ENCODE measurements at regions not wholly inside any gene's neighbourhood (a gene's known extent, or its start where the extent isn't known, plus 50 kb on each side); places are given as distances from the start of the nearest gene placed in this dataset.

- H3K27me3 ChIP-seq (ENCODE audit: control insufficient read depth, insufficient read depth, low read length), result no peaks in the 10 kb centered on the region
- H3K4me1 ChIP-seq (ENCODE audit: control insufficient read depth, insufficient read depth, low read length), result no peaks in the 10 kb centered on the region
- no peak overlapping the region for H3K4me3 ChIP-seq (ENCODE audit: low read length)
- no peaks in the 10 kb centered on the region for H3K36me3 ChIP-seq (ENCODE audit: insufficient read depth, low read length)
- H3K4me2 ChIP-seq (ENCODE audit: low read length), result no peak overlapping the region
- peaks cover 14% of the 10 kb centered on the region for H3K9me3 ChIP-seq (replicated peaks; ENCODE audit: low read length)
- no peak overlapping the region for H3K9ac ChIP-seq (ENCODE audit: low read depth, low read length)
Measured at GRCh38 chr10:128622706-128623105, 496.5 kb upstream of the MKI67 start.

- Histone ChIP-seq H3K9me3 (replicated peaks; ENCODE audit: low read length) (peaks cover 7% of the 10 kb centered on the region), H3K27me3 (ENCODE audit: control insufficient read depth, insufficient read depth, low read length) (no peaks in the 10 kb centered on the region), H3K4me1 (ENCODE audit: control insufficient read depth, insufficient read depth, low read length) (no peaks in the 10 kb centered on the region), H3K36me3 (ENCODE audit: insufficient read depth, low read length) (no peaks in the 10 kb centered on the region), H3K9ac (ENCODE audit: low read depth, low read length) (no peak overlapping the region), H3K4me2 (ENCODE audit: low read length) (no peak overlapping the region), H3K4me3 (ENCODE audit: low read length) (no peak overlapping the region)
Measured at GRCh38 chr10:128623776-128624175, 497.6 kb upstream of the MKI67 start.

- Histone ChIP-seq H3K9me3 (replicated peaks; ENCODE audit: low read length) (peaks cover 7% of the 10 kb centered on the region), H3K4me1 (ENCODE audit: control insufficient read depth, insufficient read depth, low read length) (no peaks in the 10 kb centered on the region), H3K27me3 (ENCODE audit: control insufficient read depth, insufficient read depth, low read length) (no peaks in the 10 kb centered on the region), H3K4me2 (ENCODE audit: low read length) (no peak overlapping the region), H3K9ac (ENCODE audit: low read depth, low read length) (no peak overlapping the region), H3K36me3 (ENCODE audit: insufficient read depth, low read length) (no peaks in the 10 kb centered on the region), H3K4me3 (ENCODE audit: low read length) (no peak overlapping the region)
Measured at GRCh38 chr10:128624656-128625530, 498.7 kb upstream of the MKI67 start.

- Histone ChIP-seq H3K4me2 (ENCODE audit: low read length) (no peak overlapping the region), H3K27me3 (ENCODE audit: control insufficient read depth, insufficient read depth, low read length) (no peaks in the 10 kb centered on the region), H3K9ac (ENCODE audit: low read depth, low read length) (no peak overlapping the region), H3K4me3 (ENCODE audit: low read length) (no peak overlapping the region), H3K9me3 (replicated peaks; ENCODE audit: low read length) (peaks cover 7% of the 10 kb centered on the region), H3K36me3 (ENCODE audit: insufficient read depth, low read length) (no peaks in the 10 kb centered on the region), H3K4me1 (ENCODE audit: control insufficient read depth, insufficient read depth, low read length) (no peaks in the 10 kb centered on the region)
Measured at GRCh38 chr10:128625926-128626325, 499.7 kb upstream of the MKI67 start.

GRCh38 chr10:128626397-128627000 lies 500.3 kb upstream of the MKI67 start:
- H3K9me3 ChIP-seq (replicated peaks; ENCODE audit: low read length), result peaks cover 7% of the 10 kb centered on the region
- no peaks in the 10 kb centered on the region for H3K36me3 ChIP-seq (ENCODE audit: insufficient read depth, low read length)
- no peak overlapping the region for H3K4me2 ChIP-seq (ENCODE audit: low read length)
- H3K4me3 ChIP-seq (ENCODE audit: low read length), result no peak overlapping the region
- H3K9ac ChIP-seq (ENCODE audit: low read depth, low read length), result no peak overlapping the region
- H3K4me1 ChIP-seq (ENCODE audit: control insufficient read depth, insufficient read depth, low read length), result no peaks in the 10 kb centered on the region
- no peaks in the 10 kb centered on the region for H3K27me3 ChIP-seq (ENCODE audit: control insufficient read depth, insufficient read depth, low read length)

GRCh38 chr10:128627811-128628210 lies 501.6 kb upstream of the MKI67 start:
- no peaks in the 10 kb centered on the region for H3K36me3 ChIP-seq (ENCODE audit: insufficient read depth, low read length)
- H3K4me3 ChIP-seq (ENCODE audit: low read length), result no peak overlapping the region
- peaks cover 7% of the 10 kb centered on the region for H3K9me3 ChIP-seq (replicated peaks; ENCODE audit: low read length)
- no peaks in the 10 kb centered on the region for H3K27me3 ChIP-seq (ENCODE audit: control insufficient read depth, insufficient read depth, low read length)
- H3K9ac ChIP-seq (ENCODE audit: low read depth, low read length), result no peak overlapping the region
- no peaks in the 10 kb centered on the region for H3K4me1 ChIP-seq (ENCODE audit: control insufficient read depth, insufficient read depth, low read length)
- H3K4me2 ChIP-seq (ENCODE audit: low read length), result no peak overlapping the region

GRCh38 chr10:128628252-128628651 lies 502.0 kb upstream of the MKI67 start:
- H3K27me3 ChIP-seq (ENCODE audit: control insufficient read depth, insufficient read depth, low read length), result no peaks in the 10 kb centered on the region
- no peak overlapping the region for H3K4me2 ChIP-seq (ENCODE audit: low read length)
- no peak overlapping the region for H3K9ac ChIP-seq (ENCODE audit: low read depth, low read length)
- H3K4me1 ChIP-seq (ENCODE audit: control insufficient read depth, insufficient read depth, low read length), result no peaks in the 10 kb centered on the region
- H3K36me3 ChIP-seq (ENCODE audit: insufficient read depth, low read length), result no peaks in the 10 kb centered on the region
- H3K4me3 ChIP-seq (ENCODE audit: low read length), result no peak overlapping the region
- H3K9me3 ChIP-seq (replicated peaks; ENCODE audit: low read length), result peaks cover 7% of the 10 kb centered on the region

- Histone ChIP-seq H3K4me2 (ENCODE audit: low read length) (no peak overlapping the region), H3K4me1 (ENCODE audit: control insufficient read depth, insufficient read depth, low read length) (no peaks in the 10 kb centered on the region), H3K4me3 (ENCODE audit: low read length) (no peak overlapping the region), H3K9me3 (replicated peaks; ENCODE audit: low read length) (peaks cover 7% of the 10 kb centered on the region), H3K9ac (ENCODE audit: low read depth, low read length) (no peak overlapping the region), H3K27me3 (ENCODE audit: control insufficient read depth, insufficient read depth, low read length) (no peaks in the 10 kb centered on the region), H3K36me3 (ENCODE audit: insufficient read depth, low read length) (no peaks in the 10 kb centered on the region)
Measured at GRCh38 chr10:128629111-128630096, 503.2 kb upstream of the MKI67 start.

GRCh38 chr10:128630787-128631252 lies 504.6 kb upstream of the MKI67 start:
- H3K4me1 ChIP-seq (ENCODE audit: control insufficient read depth, insufficient read depth, low read length), result no peaks in the 10 kb centered on the region
- H3K36me3 ChIP-seq (ENCODE audit: insufficient read depth, low read length), result no peaks in the 10 kb centered on the region
- no peak overlapping the region for H3K4me3 ChIP-seq (ENCODE audit: low read length)
- H3K4me2 ChIP-seq (ENCODE audit: low read length), result no peak overlapping the region
- no peak overlapping the region for H3K9ac ChIP-seq (ENCODE audit: low read depth, low read length)
- H3K9me3 ChIP-seq (replicated peaks; ENCODE audit: low read length), result peaks cover 7% of the 10 kb centered on the region
- H3K27me3 ChIP-seq (ENCODE audit: control insufficient read depth, insufficient read depth, low read length), result no peaks in the 10 kb centered on the region

- Histone ChIP-seq H3K36me3 (ENCODE audit: insufficient read depth, low read length) (no peaks in the 10 kb centered on the region), H3K9me3 (replicated peaks; ENCODE audit: low read length) (no peaks in the 10 kb centered on the region), H3K4me2 (ENCODE audit: low read length) (no peak overlapping the region), H3K4me3 (ENCODE audit: low read length) (no peak overlapping the region), H3K9ac (ENCODE audit: low read depth, low read length) (no peak overlapping the region), H3K27me3 (ENCODE audit: control insufficient read depth, insufficient read depth, low read length) (no peaks in the 10 kb centered on the region), H3K4me1 (ENCODE audit: control insufficient read depth, insufficient read depth, low read length) (no peaks in the 10 kb centered on the region)
Measured at GRCh38 chr10:128631801-128632241, 505.6 kb upstream of the MKI67 start.

- Histone ChIP-seq H3K9me3 (replicated peaks; ENCODE audit: low read length) (no peaks in the 10 kb centered on the region), H3K36me3 (ENCODE audit: insufficient read depth, low read length) (no peaks in the 10 kb centered on the region), H3K4me1 (ENCODE audit: control insufficient read depth, insufficient read depth, low read length) (no peaks in the 10 kb centered on the region), H3K4me2 (ENCODE audit: low read length) (no peak overlapping the region), H3K4me3 (ENCODE audit: low read length) (no peak overlapping the region), H3K27me3 (ENCODE audit: control insufficient read depth, insufficient read depth, low read length) (no peaks in the 10 kb centered on the region), H3K9ac (ENCODE audit: low read depth, low read length) (no peak overlapping the region)
Measured at GRCh38 chr10:128632694-128633093, 506.5 kb upstream of the MKI67 start.
